ENCODE measurements at regions not wholly inside any gene's neighbourhood (a gene's known extent, or its start where the extent isn't known, plus 50 kb on each side); places are given as distances from the start of the nearest gene placed in this dataset.

- no peaks in the 10 kb centered on the region for H3K27me3 ChIP-seq (ENCODE audit: control insufficient read depth, insufficient read depth, low read length)
- H3K9ac ChIP-seq (ENCODE audit: insufficient read depth, low read length): no peak overlapping the region
- H4K20me1 ChIP-seq (ENCODE audit: control insufficient read depth, extremely low read depth, insufficient read depth, low read length): no peaks in the 10 kb centered on the region
- no peaks in the 10 kb centered on the region for H3K9me3 ChIP-seq (ENCODE audit: control insufficient read depth, insufficient read depth, low read depth, low read length)
- H2AFZ ChIP-seq (ENCODE audit: low read length): no peak overlapping the region
- no peaks in the 10 kb centered on the region for H3K36me3 ChIP-seq (ENCODE audit: control insufficient read depth, insufficient read depth, low read length)
- no peak for DNase-seq (ENCODE audit: low read depth in 2 of 2)
- H3K27ac ChIP-seq (ENCODE audit: insufficient read depth, low read length): no peak overlapping the region
- H3K79me2 ChIP-seq (ENCODE audit: control insufficient read depth, insufficient read depth, low read length): no peaks in the 10 kb centered on the region
- TF ChIP-seq, protein P1, sequence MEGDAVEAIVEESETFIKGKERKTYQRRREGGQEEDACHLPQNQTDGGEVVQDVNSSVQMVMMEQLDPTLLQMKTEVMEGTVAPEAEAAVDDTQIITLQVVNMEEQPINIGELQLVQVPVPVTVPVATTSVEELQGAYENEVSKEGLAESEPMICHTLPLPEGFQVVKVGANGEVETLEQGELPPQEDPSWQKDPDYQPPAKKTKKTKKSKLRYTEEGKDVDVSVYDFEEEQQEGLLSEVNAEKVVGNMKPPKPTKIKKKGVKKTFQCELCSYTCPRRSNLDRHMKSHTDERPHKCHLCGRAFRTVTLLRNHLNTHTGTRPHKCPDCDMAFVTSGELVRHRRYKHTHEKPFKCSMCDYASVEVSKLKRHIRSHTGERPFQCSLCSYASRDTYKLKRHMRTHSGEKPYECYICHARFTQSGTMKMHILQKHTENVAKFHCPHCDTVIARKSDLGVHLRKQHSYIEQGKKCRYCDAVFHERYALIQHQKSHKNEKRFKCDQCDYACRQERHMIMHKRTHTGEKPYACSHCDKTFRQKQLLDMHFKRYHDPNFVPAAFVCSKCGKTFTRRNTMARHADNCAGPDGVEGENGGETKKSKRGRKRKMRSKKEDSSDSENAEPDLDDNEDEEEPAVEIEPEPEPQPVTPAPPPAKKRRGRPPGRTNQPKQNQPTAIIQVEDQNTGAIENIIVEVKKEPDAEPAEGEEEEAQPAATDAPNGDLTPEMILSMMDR (conservative IDR thresholded peaks at IDR 0.05 in 1 of 2, IDR thresholded peaks at IDR 0.05 in 1 of 2; ENCODE audit: low read depth in 1 of 2, low read length in 2 of 2): no peak
- no peak for TF ChIP-seq EZH2 (IDR thresholded peaks at IDR 0.05; ENCODE audit: low read length, missing control alignments)
- no peaks in the 10 kb centered on the region for H3K4me1 ChIP-seq (ENCODE audit: control insufficient read depth, extremely low read depth, insufficient read depth, low read length)
- H3K4me2 ChIP-seq (ENCODE audit: extremely low read depth, insufficient read depth, low read length): no peak overlapping the region
- no peak overlapping the region for H3K4me3 ChIP-seq (replicated peaks in 1 of 4; ENCODE audit: control extremely low read depth in 1 of 4, insufficient read depth in 1 of 4, low read depth in 3 of 4, low read length in 4 of 4)
These were observed 303.9 kb downstream of the ASMT start for GRCh38 chrX:1918780-1919179.

DNA sequence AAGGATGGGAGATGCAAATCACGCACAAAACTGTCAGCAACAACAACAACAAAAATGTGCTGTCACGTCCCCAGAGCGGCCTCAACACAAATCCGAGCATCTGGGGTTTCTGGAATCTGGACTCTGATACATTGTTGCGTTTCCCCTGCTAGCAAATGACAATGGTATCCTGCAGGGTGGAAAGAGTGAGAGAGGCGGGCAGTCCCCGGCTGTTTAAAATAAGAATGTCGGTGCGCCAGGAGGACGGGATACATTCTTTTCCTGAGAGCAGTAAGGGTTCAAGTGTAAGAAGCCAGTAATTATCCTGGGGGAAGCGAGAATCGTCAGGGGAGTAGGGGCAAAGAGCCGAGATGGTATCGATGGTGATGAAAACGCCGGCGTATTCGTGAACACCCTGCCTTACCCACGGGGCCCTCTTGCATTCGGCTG lies 310.2 kb downstream of the ASMT start:
- H3K27ac ChIP-seq (ENCODE audit: insufficient read depth, low read length): no peak overlapping the region
- H3K9me3 ChIP-seq (ENCODE audit: control insufficient read depth, insufficient read depth, low read depth, low read length): no peaks in the 10 kb centered on the region
- H3K4me3 ChIP-seq (replicated peaks in 1 of 4; ENCODE audit: control extremely low read depth in 1 of 4, insufficient read depth in 1 of 4, low read depth in 3 of 4, low read length in 4 of 4): no peak overlapping the region
- no peaks in the 10 kb centered on the region for H3K79me2 ChIP-seq (ENCODE audit: control insufficient read depth, insufficient read depth, low read length)
- H3K9ac ChIP-seq (ENCODE audit: insufficient read depth, low read length): no peak overlapping the region
- TF ChIP-seq, protein P1 (conservative IDR thresholded peaks at IDR 0.05 in 1 of 2, IDR thresholded peaks at IDR 0.05 in 1 of 2; ENCODE audit: low read depth in 1 of 2, low read length in 2 of 2): no peak
- no peak for TF ChIP-seq EZH2 (IDR thresholded peaks at IDR 0.05; ENCODE audit: low read length, missing control alignments)
- H3K4me2 ChIP-seq (ENCODE audit: extremely low read depth, insufficient read depth, low read length): no peak overlapping the region
- no peaks in the 10 kb centered on the region for H4K20me1 ChIP-seq (ENCODE audit: control insufficient read depth, extremely low read depth, insufficient read depth, low read length)
- no peaks in the 10 kb centered on the region for H3K36me3 ChIP-seq (ENCODE audit: control insufficient read depth, insufficient read depth, low read length)
- H3K4me1 ChIP-seq (ENCODE audit: control insufficient read depth, extremely low read depth, insufficient read depth, low read length): no peaks in the 10 kb centered on the region
- no peak for DNase-seq (ENCODE audit: low read depth in 2 of 2)
- no peak overlapping the region for H2AFZ ChIP-seq (ENCODE audit: low read length)
- no peaks in the 10 kb centered on the region for H3K27me3 ChIP-seq (ENCODE audit: control insufficient read depth, insufficient read depth, low read length)

DNA sequence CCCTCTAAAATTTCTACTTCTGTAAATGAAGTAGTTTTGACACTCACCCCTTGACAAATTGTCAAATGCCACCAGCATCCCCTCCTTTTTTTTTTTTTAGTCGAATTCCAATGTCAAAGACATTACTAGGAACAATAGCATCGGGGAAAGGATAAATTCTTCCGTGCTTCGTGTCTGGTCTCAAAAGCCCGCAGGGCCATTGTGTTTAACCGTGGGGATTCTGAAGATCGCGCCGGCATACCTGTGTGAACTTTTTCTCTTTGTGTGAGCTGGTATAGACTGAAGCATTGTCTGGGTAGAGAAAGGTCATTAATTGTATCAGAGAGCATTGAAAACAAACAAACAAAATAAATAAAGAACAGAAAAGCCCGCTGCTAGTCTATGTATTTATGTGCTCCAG lies 313.9 kb downstream of the ASMT start:
- no peak overlapping the region for H3K27ac ChIP-seq (ENCODE audit: insufficient read depth, low read length)
- no peak overlapping the region for H2AFZ ChIP-seq (ENCODE audit: low read length)
- H3K4me1 ChIP-seq (ENCODE audit: control insufficient read depth, extremely low read depth, insufficient read depth, low read length): no peaks in the 10 kb centered on the region
- no peaks in the 10 kb centered on the region for H4K20me1 ChIP-seq (ENCODE audit: control insufficient read depth, extremely low read depth, insufficient read depth, low read length)
- DNase-seq (ENCODE audit: low read depth in 2 of 2): no peak
- H3K79me2 ChIP-seq (ENCODE audit: control insufficient read depth, insufficient read depth, low read length): no peaks in the 10 kb centered on the region
- no peaks in the 10 kb centered on the region for H3K36me3 ChIP-seq (ENCODE audit: control insufficient read depth, insufficient read depth, low read length)
- no peak overlapping the region for H3K4me2 ChIP-seq (ENCODE audit: extremely low read depth, insufficient read depth, low read length)
- no peak overlapping the region for H3K4me3 ChIP-seq (replicated peaks in 1 of 4; ENCODE audit: control extremely low read depth in 1 of 4, insufficient read depth in 1 of 4, low read depth in 3 of 4, low read length in 4 of 4)
- no peaks in the 10 kb centered on the region for H3K9me3 ChIP-seq (ENCODE audit: control insufficient read depth, insufficient read depth, low read depth, low read length)
- no peak for TF ChIP-seq EZH2 (IDR thresholded peaks at IDR 0.05; ENCODE audit: low read length, missing control alignments)
- TF ChIP-seq, protein P1 (conservative IDR thresholded peaks at IDR 0.05 in 1 of 2, IDR thresholded peaks at IDR 0.05 in 1 of 2; ENCODE audit: low read depth in 1 of 2, low read length in 2 of 2): no peak
- no peaks in the 10 kb centered on the region for H3K27me3 ChIP-seq (ENCODE audit: control insufficient read depth, insufficient read depth, low read length)
- no peak overlapping the region for H3K9ac ChIP-seq (ENCODE audit: insufficient read depth, low read length)

All from fibroblast of lung (primary cell).